ENCODE measurements at regions not wholly inside any gene's neighbourhood (a gene's known extent, or its start where the extent isn't known, plus 50 kb on each side); places are given as distances from the start of the nearest gene placed in this dataset.
"Not testable (repeated sequence)": the region's sequence is repeated elsewhere in the genome, so short reads cannot be mapped to it uniquely, and the experiment has no call there.

DNA sequence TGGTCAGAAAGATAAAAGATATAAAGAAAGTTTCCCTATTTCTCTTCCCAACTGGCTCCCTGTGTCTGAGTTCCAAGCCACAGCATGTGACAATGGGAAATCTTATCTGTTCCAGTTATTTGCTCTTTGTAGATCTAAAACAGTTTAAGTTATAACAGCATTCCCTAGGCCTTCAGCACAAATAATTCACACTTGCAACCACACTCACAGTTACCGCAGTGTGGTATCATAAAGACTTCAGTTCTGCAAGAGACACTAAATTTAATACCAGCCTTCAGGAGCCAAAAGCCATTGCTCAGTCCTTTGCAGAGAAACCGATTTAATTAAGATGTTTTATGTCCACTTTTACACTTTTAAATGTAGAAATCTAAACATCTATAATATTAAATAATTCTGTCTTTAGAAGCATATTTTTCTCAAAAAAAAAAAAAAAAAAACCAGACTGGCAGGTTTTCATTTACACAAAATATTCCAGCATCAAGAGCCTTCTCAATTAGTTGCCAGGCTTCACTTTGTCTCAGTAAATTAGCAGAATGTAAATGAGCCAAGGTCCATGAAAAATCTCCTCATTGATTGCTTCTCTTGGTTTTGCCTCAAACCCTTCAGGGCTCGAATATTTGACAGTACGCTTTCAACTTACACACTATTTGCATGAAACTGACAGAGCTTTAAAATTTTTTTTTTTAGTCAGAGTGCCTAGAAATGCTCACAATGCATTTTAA lies 300.0 kb upstream of the DDI1 start:
- DNase-seq: no peak

DNA sequence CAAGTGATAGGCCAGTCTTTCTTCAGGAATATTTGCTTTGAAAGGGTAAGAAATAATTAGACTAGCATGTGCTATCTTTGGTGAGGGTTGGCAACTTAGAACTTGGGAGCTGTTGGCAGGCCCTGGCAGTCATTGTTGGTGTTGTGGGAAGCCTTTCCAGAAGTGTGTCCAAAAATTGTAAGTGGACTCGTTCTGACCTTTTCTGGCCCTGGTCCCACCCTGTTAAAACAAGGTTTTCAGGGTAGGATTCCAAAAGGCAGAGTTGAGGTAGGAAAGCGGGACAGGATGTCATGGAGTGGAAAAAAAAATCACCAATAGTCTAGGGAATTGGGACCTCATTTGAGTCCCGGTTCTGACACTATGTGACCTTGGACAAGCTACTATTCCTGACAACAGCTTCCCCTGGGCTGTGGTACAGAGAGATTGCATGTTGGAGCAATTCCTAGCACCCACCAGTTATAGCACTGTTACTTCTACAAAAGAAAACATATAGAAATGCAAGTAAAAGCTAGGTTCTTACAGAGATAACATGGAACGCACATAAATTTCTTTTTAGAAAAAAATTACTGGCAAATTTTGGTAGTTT lies 299.3 kb upstream of the DDI1 start:
- no peak for DNase-seq

DNA sequence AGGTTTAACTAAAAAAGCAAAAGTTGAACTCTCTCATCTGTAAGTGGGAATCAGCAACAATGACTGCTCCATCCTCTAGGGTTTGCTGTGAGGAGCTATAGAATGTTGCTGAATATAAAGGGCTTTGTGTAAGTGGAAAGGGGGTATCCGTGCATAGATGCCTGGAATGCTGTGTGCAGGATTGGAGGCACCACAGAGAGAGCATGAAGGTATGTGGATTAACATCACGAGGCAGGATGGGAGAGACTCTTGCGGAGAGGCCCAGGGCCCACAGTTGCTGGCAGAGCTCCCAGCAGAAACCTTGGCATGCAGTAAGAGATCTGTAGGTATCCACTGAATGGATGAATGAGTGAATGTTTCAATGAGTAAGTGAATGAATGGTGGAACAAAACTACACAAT lies 298.7 kb upstream of the DDI1 start:
- no peak for DNase-seq

DNA sequence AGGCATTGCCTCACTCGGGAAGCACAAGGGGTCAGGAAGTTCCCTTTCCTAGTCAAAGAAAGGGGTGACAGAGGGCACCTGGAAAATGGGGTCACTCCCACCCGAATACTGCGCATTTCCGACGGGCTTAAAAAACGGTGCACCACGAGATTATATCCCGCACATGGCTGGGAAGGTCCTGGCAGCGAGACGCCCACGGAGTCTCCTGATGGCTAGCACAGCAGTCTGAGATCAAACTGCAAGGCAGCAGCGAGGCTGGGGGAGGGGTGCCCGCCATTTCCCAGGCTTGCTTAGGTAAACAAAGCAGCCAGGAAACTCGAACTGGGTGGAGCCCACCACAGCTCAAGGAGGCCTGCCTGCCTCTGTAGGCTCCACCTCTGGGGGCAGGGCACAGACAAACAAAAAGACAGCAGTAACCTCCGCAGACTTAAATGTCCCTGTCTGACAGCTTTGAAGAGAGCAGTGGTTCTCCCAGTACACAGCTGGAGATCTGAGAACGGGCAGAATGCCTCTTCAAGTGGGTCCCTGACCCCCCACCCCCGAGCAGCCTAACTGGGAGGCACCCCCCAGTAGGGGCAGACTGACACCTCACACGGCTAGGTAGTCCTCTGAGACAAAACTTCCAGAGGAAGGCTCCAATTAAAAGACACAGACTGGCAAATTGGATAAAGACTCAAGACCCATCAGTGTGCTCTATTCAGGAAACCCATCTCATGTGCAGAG lies 297.2 kb upstream of the DDI1 start:
- DNase-seq: not testable (repeated sequence)

DNA sequence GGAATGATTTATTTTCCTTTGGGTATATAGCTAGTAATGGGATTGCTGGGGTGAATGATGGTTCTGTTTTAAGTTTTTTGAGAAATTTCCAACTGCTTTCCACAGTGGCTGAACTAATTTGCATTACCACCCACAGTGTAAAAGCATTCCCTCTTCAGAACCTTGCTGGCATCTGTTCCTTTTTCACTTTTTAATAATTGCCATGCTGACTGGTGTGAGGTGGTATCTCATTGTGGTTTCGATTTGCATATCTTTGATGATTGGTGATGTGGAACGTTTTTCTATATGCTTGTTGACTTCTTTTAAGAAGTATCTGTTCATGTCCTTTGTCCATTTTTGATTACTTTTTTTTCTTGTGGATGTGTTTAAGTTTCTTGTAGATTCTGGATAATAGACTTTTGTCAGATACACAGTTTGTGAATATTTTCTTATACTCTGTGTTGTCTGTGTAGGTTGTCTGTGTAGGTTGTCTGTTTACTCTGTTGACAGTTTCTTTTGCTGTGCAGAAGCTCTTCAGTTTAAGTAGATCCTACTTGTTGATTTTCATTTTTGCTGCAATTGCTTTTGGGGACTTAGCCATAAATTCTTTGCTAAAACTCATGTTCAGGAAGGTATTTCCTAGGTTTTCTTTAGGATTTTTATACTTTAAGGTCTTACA lies 291.8 kb upstream of the DDI1 start:
- no peak for DNase-seq

DNA sequence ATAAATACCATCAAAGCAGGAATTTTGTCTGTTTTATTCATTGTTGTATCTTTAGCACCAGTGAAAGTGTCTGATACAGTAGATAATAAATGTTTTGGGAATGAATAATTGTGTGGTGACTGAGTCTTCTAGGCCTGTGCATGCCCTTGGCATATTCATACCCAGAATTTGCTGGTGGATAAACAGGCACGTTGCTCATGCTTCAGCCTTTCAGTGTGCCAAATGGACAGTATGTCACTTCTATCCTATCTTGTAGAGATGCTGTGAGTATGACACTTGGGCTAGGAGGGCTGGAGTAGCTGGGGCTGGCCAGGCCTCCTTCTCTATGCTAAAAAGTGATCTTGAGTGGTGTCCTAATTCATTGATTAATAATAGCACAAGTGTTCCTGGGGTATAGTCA lies 287.3 kb upstream of the DDI1 start:
- DNase-seq: no peak

DNA sequence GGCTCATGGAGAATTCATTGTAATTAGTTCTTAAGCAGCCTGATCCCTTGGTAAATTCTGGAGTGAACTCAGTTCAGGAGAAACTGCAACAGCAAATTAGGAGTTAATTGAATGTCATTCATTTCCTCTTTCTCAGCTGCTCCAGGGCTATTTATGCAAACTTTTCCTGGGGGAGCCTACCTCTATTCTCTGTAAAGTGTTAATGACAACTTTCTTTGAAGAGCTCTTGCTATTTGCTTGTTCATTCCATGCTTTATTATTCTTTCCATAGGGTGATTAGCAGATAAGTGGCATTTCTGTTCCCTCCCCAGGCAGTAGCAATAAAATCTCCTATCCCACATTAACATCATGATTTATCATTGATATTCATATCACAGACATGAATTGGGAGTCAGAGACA lies 267.6 kb upstream of the DDI1 start:
- DNase-seq: no peak

DNA sequence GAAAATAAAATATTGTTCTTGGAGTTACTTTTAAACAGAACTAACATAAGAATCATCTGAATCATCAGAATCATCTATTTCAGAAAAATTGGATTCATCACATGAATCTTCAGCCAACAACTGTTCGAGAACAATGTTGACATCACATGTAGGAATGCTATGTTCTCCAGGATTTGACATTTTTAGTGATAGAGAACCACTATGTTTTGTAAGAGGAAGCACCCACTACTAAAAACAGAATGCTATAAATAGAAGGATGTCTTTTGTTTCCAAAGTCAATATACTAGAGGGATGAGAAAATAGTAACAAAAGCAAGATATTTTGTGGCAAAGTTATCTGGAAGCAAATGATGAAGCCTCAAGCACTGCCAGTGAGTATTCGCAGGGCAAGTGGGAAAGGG lies 263.4 kb upstream of the DDI1 start:
- no peak for DNase-seq

DNA sequence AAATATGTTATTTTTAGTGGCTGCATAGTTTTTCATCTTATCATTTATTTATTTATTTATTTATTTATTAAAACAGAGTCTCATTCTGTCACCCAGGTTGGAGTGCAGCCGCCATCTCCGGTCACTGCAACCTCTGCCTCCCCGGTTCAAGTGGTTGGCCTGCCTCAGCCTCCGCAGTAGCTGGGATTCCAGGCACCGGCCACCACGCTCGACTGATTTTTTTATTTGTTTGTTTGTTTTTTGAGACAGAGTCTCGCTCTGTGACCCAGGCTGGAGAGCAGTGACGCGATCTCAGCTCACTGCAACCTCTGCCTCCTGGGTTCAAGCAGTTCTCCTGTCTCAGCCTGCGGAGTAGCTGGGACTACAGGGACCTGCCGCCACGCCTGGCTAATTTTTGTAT lies 262.9 kb upstream of the DDI1 start:
- DNase-seq: no peak

DNA sequence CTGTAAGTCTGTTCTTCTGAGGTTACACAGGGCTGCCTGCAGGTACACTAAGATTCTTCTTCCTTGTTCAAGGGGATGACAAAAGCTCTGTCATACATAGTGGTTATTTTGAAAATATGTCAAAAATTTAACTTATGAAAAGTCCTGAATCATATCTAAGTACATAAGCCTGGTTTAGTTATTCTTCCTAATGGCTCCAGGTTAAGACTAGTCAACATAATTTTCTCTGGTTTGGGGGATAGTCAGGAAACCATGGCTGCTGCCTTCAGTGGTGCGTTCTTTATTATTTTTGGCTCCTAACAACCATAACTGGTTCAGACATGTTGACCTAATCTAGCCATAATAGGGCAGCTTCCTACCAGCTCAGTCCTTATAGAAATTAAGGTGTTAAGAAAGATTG lies 257.4 kb upstream of the DDI1 start:
- DNase-seq: no peak

DNA sequence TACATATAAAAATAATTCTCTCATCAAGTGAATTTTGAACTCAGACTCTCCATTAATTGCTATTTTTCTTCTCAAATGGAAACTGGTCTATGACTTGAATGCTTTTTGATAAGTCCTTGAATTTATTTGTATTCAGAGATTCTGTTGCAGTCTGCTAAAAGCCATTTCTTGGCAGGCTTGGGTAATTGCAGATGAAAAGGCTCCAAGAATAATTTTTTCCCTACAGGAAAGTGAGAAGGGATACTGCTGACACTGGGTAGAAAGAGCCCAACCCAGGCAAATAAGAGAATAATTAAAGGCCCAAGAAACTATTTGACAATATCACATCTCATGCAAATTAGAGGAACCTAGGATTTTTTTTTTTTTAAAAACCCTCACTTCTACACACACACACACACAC lies 246.5 kb upstream of the DDI1 start:
- no peak for DNase-seq

DNA sequence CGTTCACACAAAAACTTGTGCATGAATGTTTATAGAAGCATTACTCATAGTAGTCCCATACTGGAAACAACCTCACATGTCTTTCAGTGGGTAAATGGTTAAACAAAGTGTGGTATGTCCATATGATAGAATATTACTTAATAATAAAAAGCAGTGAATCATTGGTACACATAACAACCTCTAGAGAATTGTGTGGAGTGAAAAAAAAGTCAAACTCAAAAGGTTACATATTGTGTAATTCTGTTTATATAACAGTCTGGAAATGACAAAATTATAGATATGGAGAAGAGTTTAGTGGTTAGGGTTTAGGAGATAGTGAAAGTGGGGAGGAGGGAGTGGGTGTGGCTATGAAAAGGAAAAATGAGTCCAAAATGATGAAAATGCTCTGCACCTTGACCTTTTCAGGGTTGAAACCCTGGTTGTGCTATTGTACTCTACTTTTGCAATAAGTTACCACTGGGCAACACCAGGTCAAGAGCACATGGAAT lies 243.4 kb upstream of the DDI1 start:
- no peak for DNase-seq

DNA sequence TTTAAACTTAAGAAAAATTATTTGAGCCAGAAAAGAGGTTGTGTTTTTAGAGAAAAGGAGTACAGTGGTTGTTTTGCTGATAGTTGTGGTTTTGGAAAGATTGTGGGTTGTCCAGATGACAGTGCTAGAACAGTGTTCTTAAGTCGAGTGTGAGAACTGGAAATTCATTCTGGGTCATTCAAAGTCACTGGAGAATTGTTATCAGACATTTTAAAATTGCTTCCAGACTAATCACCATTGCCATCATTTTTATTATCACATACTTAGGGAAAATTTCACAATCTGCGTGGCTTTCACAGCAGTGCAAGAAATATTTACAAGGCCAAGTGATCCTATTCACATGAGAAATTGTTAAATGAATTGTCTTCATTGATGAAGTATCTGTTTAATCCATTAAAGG lies 242.2 kb upstream of the DDI1 start:
- DNase-seq: no peak

DNA sequence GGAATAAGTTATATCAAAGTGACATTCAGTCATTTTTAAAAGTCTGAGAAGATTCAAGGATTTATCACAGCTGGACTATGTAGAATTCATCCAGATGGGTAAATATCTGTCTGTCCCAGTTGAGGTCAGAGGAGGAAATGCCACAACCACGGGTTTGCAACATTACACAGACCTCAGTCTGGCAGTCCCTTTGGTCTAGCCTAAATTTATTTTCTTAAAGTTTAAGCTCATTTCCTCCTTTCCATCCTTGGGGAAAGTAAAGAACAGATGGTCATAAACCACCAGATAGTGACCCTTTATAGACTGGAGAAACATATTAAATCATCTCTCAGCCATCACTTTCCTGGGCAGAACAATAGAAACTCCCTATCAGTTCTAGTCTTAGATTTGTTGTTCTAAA lies 238.4 kb upstream of the DDI1 start:
- no peak for DNase-seq

DNA sequence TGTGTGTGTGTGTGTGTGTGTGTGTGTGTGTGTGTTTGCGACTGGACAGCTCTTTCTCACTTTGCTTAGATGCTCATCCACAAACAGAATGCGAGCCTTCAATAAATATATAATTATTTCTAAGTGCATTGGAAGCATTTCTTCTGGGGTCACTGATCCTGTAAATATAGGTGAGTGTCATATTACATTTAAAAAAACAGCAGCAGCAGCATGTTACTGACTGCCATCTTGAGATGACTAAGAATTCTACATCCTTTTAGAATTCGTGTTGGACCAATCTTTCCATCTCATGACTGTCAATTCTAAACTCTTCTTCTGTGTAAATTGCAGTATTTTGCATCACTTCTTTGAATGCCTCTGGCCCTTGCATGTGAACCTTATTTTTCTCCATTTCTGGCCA lies 238.0 kb upstream of the DDI1 start:
- DNase-seq: no peak

DNA sequence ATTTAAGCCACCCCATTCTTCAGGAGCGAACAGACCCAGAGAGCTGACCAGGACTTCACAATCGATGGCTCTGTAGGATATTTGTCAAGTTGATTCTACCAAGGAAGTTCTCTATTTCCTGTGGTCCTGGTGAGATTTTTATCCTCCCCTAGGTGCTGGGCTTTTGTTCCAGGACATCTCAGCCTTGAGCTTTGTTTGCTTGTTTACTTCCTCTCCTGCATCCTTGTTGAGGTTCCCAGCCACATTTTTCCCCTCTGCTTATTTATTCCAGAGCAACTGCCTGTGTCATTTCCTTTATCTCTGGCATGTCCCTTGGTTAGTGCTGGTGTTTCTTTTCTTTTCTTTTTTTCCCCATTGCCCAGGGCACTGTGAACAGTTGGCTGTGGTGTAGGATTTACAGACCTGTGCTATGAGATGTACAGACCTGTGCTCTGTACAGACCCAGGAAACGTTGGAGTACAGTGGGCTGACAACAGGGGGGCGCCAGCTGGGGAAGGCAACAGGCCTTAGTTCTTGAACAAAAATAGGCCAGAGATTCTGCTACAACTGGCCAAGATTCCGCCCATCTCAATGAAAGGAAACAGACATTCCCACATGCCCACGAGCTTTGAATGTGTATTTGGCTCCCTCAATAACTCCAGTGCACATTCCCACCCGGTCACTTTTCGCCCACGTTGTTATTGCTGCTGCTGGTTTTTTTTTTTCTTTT lies 235.9 kb upstream of the DDI1 start:
- DNase-seq: no peak

DNA sequence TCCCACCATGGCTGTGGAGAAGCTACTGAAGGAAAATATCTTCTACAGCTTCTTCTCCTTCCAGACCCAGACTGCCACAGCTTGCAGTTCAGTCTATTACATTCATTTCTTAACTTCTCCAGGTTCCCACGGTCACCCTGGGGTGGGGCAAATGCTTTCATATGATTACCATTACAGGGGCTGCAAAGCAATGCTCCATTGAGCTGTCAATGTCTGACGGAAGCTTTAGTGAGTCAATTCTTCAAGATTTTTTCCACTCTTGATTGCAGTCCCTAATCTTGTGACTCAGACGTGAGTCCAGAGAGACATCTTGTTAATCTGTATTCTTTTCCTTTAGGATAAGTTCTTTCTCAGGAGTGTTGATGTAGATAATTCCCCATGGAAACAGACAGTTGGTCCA lies 233.4 kb upstream of the DDI1 start:
- DNase-seq: no peak

DNA sequence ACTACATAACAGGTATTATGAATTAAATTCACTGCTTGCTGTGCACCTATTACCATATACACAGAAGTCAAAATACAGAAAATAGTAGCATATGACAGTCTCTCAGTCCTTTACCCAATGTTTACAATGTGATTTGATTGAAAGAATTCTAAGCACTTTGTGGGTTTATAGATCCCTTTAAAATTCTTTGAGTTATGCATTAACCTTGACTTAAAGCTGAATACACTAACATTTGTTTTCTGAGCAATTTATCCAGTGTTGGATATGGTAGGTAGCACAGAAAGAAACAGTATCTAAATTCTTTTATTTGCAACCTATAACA lies 230.8 kb upstream of the DDI1 start:
- no peak for DNase-seq

DNA sequence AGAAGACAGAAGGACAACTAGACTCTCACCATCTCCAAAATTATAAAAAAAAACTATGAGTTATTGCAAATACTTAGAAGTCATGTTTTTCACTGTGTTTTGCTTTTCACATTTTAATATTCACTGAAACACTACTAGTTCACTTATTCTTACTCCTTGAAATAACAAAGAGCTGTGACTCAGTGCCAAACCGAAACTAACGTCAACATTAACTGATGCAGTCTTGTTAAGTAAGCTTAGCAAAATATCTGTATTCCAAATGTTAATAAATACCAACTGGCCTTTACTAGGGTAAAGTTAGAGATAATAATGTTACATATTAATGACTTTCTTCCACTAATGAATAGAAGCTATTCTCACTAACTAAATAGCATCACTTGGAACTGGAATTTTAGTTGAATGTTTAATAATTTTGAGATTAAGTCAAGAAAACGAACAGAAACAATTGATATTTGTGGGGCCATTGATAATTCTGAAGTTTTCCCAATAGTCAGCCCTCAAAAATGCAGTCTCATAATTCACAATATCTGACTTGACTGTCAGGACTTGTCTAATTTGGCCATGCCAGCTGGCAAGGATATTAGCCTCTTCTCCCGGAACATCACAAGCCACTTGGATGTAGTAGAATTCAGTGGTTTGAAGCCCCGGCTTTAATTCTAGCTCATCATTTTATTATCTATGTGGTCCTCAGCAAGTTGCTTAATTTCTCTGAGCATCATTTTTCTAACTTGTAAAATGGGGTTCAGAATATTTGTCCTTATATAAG lies 230.1 kb upstream of the DDI1 start:
- DNase-seq: no peak

DNA sequence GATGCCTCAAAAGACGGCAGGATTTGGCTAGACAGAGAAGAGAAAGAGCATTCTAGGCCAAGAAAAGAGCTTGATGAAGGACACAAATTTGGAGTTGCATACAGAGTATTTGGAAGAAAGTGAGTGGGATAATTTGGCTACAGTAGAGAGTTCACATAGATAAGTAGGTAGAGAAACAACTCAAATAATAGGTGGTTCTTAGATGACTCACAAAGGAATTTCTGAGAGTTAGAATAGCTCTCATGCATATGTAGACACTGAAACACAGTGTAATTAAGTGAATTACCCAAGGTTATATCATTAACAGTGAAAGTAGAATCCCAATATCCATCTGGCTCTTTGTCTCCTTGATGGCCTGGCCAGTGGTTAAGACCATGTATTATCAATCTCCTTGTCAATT lies 228.6 kb upstream of the DDI1 start:
- no peak for DNase-seq

DNA sequence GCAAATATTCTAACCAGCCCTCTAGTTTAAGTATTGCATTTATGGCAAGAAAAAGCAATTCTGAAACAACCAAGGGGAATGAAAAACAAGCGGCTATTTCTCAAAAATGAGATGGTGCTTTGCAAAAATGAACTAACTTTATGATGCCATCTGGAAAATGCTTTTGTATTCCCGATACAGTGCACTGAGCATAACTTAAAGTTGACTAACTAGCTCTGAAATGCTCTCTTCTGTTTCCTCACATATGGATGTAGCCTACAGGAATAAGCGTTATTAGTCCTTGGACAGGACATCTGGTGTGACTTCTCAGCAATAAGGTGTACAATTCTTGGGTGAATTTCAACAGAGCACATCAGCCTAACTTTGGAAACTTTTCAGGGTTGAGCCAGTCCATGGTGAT lies 228.2 kb upstream of the DDI1 start:
- no peak for DNase-seq

DNA sequence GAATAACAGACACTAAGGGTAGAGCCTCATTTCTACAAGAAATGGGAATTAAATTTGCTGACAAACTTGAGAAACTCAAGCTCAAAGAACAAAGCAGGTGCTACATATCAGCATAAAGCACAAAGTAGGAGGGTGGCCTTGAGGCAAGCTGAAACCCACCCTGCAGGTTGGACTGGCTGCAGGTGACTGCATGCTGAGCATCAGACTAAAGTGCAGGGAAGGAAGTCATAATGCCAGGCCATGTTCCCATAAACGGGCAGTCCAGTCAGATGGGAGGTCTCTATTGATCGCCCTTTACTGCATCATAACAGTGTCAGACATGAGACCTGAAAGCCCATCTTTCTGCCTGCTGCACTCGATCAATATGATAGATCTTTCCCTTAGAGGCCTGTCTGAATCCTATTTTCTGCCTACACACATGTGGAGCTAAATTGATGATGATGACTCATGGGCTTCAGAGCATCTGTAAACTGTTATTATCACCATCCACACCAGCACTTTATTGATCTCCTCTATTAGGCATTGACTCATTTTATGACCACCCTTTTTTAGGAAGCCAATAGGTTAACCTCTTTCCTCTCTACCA lies 224.5 kb upstream of the DDI1 start:
- DNase-seq: no peak

Measured in activated CD4-positive, alpha-beta T cell treated with anti-CD3 and anti-CD28 coated beads for 1 hour (primary cell).